HepG2 (cell line): ENCODE measurements at regions not wholly inside any gene's neighbourhood (a gene's known extent, or its start where the extent isn't known, plus 50 kb on each side); places are given as distances from the start of the nearest gene placed in this dataset.

Source experiments
- ATAC-seq: fragments of 200-7000 bp; cut with Tn5 transposase; 3 replicates; pipeline ENCODE4 v1.9.1; 2020; ENCODE audit warnings: mild to moderate bottlenecking, moderate library complexity
- BruUV-seq: library from RNA; stranded (reverse); fragments of 400-500 nt; replicated peaks from 2 replicates; lab custom pipeline; 2021; lab: Mats Ljungman, UMichigan
- CTCF ChIA-PET: fragments of 300-600 bp; formaldehyde crosslinking; extraction: SDS; loops from one replicate; lab custom pipeline; 2021; ENCODE audit warnings: low total read pairs, inconsistent platforms, low intra/inter-chr PET ratio; lab: Yijun Ruan, JAX
- POLR2A ChIA-PET: fragments of 350-600 bp; sonication (Branson Sonifier 250); formaldehyde crosslinking; loops from one replicate; lab custom pipeline; 2020; ENCODE audit warnings: antibody characterized with exemption, inconsistent platforms; lab: Yijun Ruan, JAX
- DNase-seq: peaks from one replicate; pipeline ENCODE4 v3.0.0-alpha.2; 2015; ENCODE audit warnings: low spot score
- FAIRE-seq: peaks from 3 replicates; lab custom pipeline; 2011; peaks lifted over from hg19 to GRCh38; lab: Jason Lieb, UNC
- H2AFZ ChIP-seq: one replicate; pipeline ENCODE4 v1.6.1; 2011; ENCODE audit warnings: low read length, inconsistent platforms
- H3K27ac ChIP-seq: fragments of 300-600 bp; 3 replicates; pipeline ENCODE4 v1.8.0; 2011; ENCODE audit warnings: mixed run types, mild to moderate bottlenecking, mixed read lengths, low read length, inconsistent platforms; ENCODE audit not compliant: insufficient read depth; ENCODE audit errors: extremely low read length
- H3K27me3 ChIP-seq, 2 experiments: fragments of 200-600 bp in 1 of 2; 2 replicates in 1 of 2; 3 replicates in 1 of 2; pipeline versions ENCODE4 v1.6.0 to v1.8.0; 2011; ENCODE audit warnings: low read length in 2 of 2, mild to moderate bottlenecking in 2 of 2, moderate library complexity in 2 of 2, inconsistent platforms in 1 of 2; ENCODE audit not compliant: insufficient read depth in 2 of 2, control insufficient read depth in 1 of 2
- H3K36me3 ChIP-seq, 2 experiments: fragments of 200-600 bp in 1 of 2; replicated peaks in 1 of 2; 2 replicates in 1 of 2; 3 replicates in 1 of 2; pipeline versions ENCODE4 v1.5.1 to v1.8.0; 2011; ENCODE audit warnings: low read length in 2 of 2, inconsistent platforms in 1 of 2; ENCODE audit not compliant: insufficient read depth in 2 of 2, control insufficient read depth in 1 of 2
- H3K4me1 ChIP-seq: 2 replicates; pipeline ENCODE4 v1.5.1; 2012; ENCODE audit warnings: low read length, inconsistent platforms; ENCODE audit not compliant: insufficient read depth
- H3K4me2 ChIP-seq: 2 replicates; pipeline ENCODE4 v1.6.0; 2011; ENCODE audit warnings: low read depth, low read length, inconsistent platforms
- H3K4me3 ChIP-seq, 3 experiments: fragments of 200-600 bp in 1 of 3; sonication (generic), shearing (Covaris generic) in 1 of 3; replicated peaks in 1 of 3; 2 replicates each; pipeline ENCODE4 v1.5.1; 2011 to 2016; ENCODE audit warnings: low read length in 3 of 3, inconsistent platforms in 2 of 3, low read depth in 2 of 3, mild to moderate bottlenecking in 2 of 3, control low read depth in 1 of 3, mixed read lengths in 1 of 3; ENCODE audit not compliant: insufficient read depth in 1 of 3
- H3K79me2 ChIP-seq: one replicate; pipeline ENCODE4 v1.6.1; 2011; ENCODE audit warnings: low read length, inconsistent platforms; ENCODE audit not compliant: insufficient read depth
- H3K9ac ChIP-seq: 2 replicates; pipeline ENCODE4 v1.6.0; 2011; ENCODE audit warnings: mild to moderate bottlenecking, low read depth, low read length, inconsistent platforms; ENCODE audit not compliant: insufficient read depth
- H3K9me3 ChIP-seq: 2 replicates; pipeline ENCODE4 v1.5.1; 2012; ENCODE audit warnings: mild to moderate bottlenecking, low read length
- H4K20me1 ChIP-seq: 2 replicates; pipeline ENCODE4 v1.6.0; 2011; ENCODE audit warnings: inconsistent platforms, mild to moderate bottlenecking, low read length, moderate library complexity; ENCODE audit not compliant: insufficient read depth
- CCAR2 ChIP-seq: fragments of 200-400 bp; formaldehyde crosslinking; optimal IDR thresholded peaks from 2 replicates; pipeline ENCODE3; 2018; ENCODE audit warnings: low read depth, mild to moderate bottlenecking, low read length, moderate library complexity
- DNMT1 ChIP-seq: sonication (generic); formaldehyde crosslinking; IDR thresholded peaks from 2 replicates; pipeline ENCODE4 v1.5.1; 2020; ENCODE audit warnings: mild to moderate bottlenecking, missing genetic modification reagents
- ERF ChIP-seq: IDR thresholded peaks from 2 replicates; pipeline ENCODE4 v1.6.1; 2018; ENCODE audit warnings: missing biosample characterization, missing genetic modification reagents
- GTF2F1 ChIP-seq: fragments of 150-350 bp; IDR thresholded peaks from 2 replicates; pipeline ENCODE4 v1.6.1; 2014; ENCODE audit warnings: low read length
- HDAC2 ChIP-seq: sonication (generic); formaldehyde crosslinking; IDR thresholded peaks from 2 replicates; pipeline ENCODE4 v1.4.0; 2020; ENCODE audit warnings: missing genetic modification reagents
- KDM6A ChIP-seq: IDR thresholded peaks from 2 replicates; pipeline ENCODE4 v1.6.1; 2016; ENCODE audit warnings: low read depth
- NKX3-1 ChIP-seq: sonication (generic); formaldehyde crosslinking; IDR thresholded peaks from 2 replicates; pipeline ENCODE4 v1.5.0; 2020; ENCODE audit warnings: missing genetic modification reagents
- PITX1 ChIP-seq: sonication (generic); formaldehyde crosslinking; IDR thresholded peaks from 2 replicates; pipeline ENCODE4 v1.5.1; 2020; ENCODE audit warnings: mild to moderate bottlenecking, missing genetic modification reagents
- REXO4 ChIP-seq: sonication (generic); formaldehyde crosslinking; IDR thresholded peaks from 2 replicates; pipeline ENCODE4 v1.8.0; 2022; ENCODE audit warnings: missing genetic modification reagents, mild to moderate bottlenecking, borderline replicate concordance
- SIX1 ChIP-seq: sonication (generic); formaldehyde crosslinking; IDR thresholded peaks from 2 replicates; pipeline ENCODE4 v1.4.0; 2020; ENCODE audit warnings: missing genetic modification reagents, borderline replicate concordance
- SIX4 ChIP-seq: sonication (generic); formaldehyde crosslinking; IDR thresholded peaks from 2 replicates; pipeline ENCODE4 v1.4.0; 2020; ENCODE audit warnings: missing genetic modification reagents
- TCF7 ChIP-seq: sonication (generic); IDR thresholded peaks from 2 replicates; pipeline ENCODE4 v1.6.1; 2016; ENCODE audit warnings: antibody characterized with exemption, low read depth
- THAP11 ChIP-seq: IDR thresholded peaks from 2 replicates; pipeline ENCODE4 v1.6.1; 2016; ENCODE audit warnings: missing biosample characterization, missing genetic modification reagents
- XBP1 ChIP-seq: sonication (generic); formaldehyde crosslinking; IDR thresholded peaks from 2 replicates; pipeline ENCODE4 v1.5.0; 2020; ENCODE audit warnings: missing genetic modification reagents
- ZNF224 ChIP-seq: sonication (generic); formaldehyde crosslinking; IDR thresholded peaks from 2 replicates; pipeline ENCODE4 v1.5.0; 2020; ENCODE audit warnings: mild to moderate bottlenecking, missing genetic modification reagents
- ZNF574 ChIP-seq: sonication (generic); formaldehyde crosslinking; IDR thresholded peaks from 2 replicates; pipeline ENCODE4 v1.4.0; 2020; ENCODE audit warnings: missing genetic modification reagents
- ZSCAN22 ChIP-seq: sonication (generic); formaldehyde crosslinking; IDR thresholded peaks from 2 replicates; pipeline ENCODE4 v1.4.0; 2020; ENCODE audit warnings: mild to moderate bottlenecking, missing genetic modification reagents
- WGBS: methylation state at CpG from one replicate; pipeline ENCODE4 v1.1.6; 2017; ENCODE audit warnings: low lambda C conversion rate; 5-methylcytosine and 5-hydroxymethylcytosine counted together
- in situ Hi-C: cut with HindIII; loops from 2 replicates; pipeline ENCODE4 v1.10.0; 2017; ENCODE audit warnings: low pct_unique_long_range_greater_than_20kb; ENCODE audit not compliant: extremely low pct_ligation_motif_present
- intact Hi-C: fragments of 100-400 bp; cut with micrococcal nuclease; formaldehyde crosslinking; loops from one replicate; pipeline ENCODE4 v1.10.0; 2022; ENCODE audit not compliant: unreplicated experiment
- TF ChIP-seq, protein P1 (sequence below): IDR thresholded peaks from 2 replicates; pipeline ENCODE4 v1.6.1; 2018; ENCODE audit warnings: missing genetic modification reagents
- TF ChIP-seq, protein P2 (sequence below): IDR thresholded peaks from 2 replicates; pipeline ENCODE4 v1.6.1; 2012; ENCODE audit warnings: low read length, improper control_type of control experiment

DNA sequence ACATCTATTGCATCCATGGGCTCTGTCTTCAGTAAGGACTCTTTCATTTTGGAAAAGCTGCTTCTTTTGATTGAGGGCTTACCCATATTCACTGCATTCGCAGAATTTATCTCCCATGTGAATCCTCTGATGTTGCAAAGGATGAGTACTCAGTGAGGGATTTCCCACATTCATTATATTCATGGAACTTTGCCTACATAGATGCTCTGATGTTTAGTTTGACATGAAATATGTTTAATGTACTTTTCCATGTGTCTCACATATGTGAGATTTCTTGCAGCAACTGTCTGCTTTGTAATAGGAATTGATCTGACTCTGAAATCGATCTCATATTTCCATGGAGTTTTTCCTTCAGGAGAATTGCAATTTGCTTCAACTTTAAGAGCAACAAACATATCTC lies 1699.6 kb upstream of the FLRT2 start:
- H3K4me3 ChIP-seq, result no peak overlapping the region
- CTCF ChIA-PET, result no interaction called here
- in situ Hi-C loops, result no loop called here
- TF ChIP-seq REXO4 (CRISPR knock-in tag), result no peak
- TF ChIP-seq XBP1 (CRISPR knock-in tag), result no peak
- TF ChIP-seq TCF7, result no peak
- TF ChIP-seq PITX1 (CRISPR knock-in tag), result no peak
- TF ChIP-seq GTF2F1, result no peak
- no peak for TF ChIP-seq KDM6A
- no peak for TF ChIP-seq ZNF224 (CRISPR knock-in tag)
- TF ChIP-seq DNMT1 (CRISPR knock-in tag), result no peak
- TF ChIP-seq ZNF574 (CRISPR knock-in tag), result no peak
- TF ChIP-seq, protein P1, sequence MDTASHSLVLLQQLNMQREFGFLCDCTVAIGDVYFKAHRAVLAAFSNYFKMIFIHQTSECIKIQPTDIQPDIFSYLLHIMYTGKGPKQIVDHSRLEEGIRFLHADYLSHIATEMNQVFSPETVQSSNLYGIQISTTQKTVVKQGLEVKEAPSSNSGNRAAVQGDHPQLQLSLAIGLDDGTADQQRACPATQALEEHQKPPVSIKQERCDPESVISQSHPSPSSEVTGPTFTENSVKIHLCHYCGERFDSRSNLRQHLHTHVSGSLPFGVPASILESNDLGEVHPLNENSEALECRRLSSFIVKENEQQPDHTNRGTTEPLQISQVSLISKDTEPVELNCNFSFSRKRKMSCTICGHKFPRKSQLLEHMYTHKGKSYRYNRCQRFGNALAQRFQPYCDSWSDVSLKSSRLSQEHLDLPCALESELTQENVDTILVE, result no peak
- TF ChIP-seq, protein P2, sequence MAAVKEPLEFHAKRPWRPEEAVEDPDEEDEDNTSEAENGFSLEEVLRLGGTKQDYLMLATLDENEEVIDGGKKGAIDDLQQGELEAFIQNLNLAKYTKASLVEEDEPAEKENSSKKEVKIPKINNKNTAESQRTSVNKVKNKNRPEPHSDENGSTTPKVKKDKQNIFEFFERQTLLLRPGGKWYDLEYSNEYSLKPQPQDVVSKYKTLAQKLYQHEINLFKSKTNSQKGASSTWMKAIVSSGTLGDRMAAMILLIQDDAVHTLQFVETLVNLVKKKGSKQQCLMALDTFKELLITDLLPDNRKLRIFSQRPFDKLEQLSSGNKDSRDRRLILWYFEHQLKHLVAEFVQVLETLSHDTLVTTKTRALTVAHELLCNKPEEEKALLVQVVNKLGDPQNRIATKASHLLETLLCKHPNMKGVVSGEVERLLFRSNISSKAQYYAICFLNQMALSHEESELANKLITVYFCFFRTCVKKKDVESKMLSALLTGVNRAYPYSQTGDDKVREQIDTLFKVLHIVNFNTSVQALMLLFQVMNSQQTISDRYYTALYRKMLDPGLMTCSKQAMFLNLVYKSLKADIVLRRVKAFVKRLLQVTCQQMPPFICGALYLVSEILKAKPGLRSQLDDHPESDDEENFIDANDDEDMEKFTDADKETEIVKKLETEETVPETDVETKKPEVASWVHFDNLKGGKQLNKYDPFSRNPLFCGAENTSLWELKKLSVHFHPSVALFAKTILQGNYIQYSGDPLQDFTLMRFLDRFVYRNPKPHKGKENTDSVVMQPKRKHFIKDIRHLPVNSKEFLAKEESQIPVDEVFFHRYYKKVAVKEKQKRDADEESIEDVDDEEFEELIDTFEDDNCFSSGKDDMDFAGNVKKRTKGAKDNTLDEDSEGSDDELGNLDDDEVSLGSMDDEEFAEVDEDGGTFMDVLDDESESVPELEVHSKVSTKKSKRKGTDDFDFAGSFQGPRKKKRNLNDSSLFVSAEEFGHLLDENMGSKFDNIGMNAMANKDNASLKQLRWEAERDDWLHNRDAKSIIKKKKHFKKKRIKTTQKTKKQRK, result no peak
- TF ChIP-seq CCAR2, result no peak
- no peak for TF ChIP-seq SIX4 (CRISPR knock-in tag)
- TF ChIP-seq ERF, result no peak
- TF ChIP-seq HDAC2 (CRISPR knock-in tag), result no peak
- TF ChIP-seq NKX3-1 (CRISPR knock-in tag), result no peak
- TF ChIP-seq ZSCAN22 (CRISPR knock-in tag), result no peak
- TF ChIP-seq SIX1 (CRISPR knock-in tag), result no peak
- no peak for TF ChIP-seq THAP11 (CRISPR knock-in tag)
- TF ChIP-seq, all 625 proteins: peak for 0
- FAIRE-seq, result no peak
- POLR2A ChIA-PET, result no interaction called here
- Histone ChIP-seq H3K36me3 (no peaks in the 10 kb centered on the region), H3K4me2 (no peak overlapping the region), H3K4me1 (no peaks in the 10 kb centered on the region), H2AFZ (no peak overlapping the region), H3K79me2 (no peaks in the 10 kb centered on the region), H3K27me3 (no peaks in the 10 kb centered on the region; a peak in 1 of 5 replicates), H3K9me3 (peaks cover 75% of the 10 kb centered on the region), H4K20me1 (no peaks in the 10 kb centered on the region), H3K27ac (no peak overlapping the region), H3K9ac (no peak overlapping the region)
- ATAC-seq, result no peak
- BruUV-seq, result no TSS peak
- intact Hi-C loops, result no loop called here
- DNase-seq, result no peak
- 0% methylated on average over 2 of the region's 2 CpGs for WGBS
